Esophagus mucosa (tissue), 1 donor: ENCODE measurements at regions not wholly inside any gene's neighbourhood (a gene's known extent, or its start where the extent isn't known, plus 50 kb on each side); places are given as distances from the start of the nearest gene placed in this dataset.
"Not testable (repeated sequence)": the region's sequence is repeated elsewhere in the genome, so short reads cannot be mapped to it uniquely, and the experiment has no call there.

Experiments
- ATAC-seq: fragments of 200-7000 bp; cut with Tn5 transposase; one replicate; pipeline ENCODE4 v1.9.1; 2020
- donor health status: DM: yes; HTN: yes; CAD: no.

DNA sequence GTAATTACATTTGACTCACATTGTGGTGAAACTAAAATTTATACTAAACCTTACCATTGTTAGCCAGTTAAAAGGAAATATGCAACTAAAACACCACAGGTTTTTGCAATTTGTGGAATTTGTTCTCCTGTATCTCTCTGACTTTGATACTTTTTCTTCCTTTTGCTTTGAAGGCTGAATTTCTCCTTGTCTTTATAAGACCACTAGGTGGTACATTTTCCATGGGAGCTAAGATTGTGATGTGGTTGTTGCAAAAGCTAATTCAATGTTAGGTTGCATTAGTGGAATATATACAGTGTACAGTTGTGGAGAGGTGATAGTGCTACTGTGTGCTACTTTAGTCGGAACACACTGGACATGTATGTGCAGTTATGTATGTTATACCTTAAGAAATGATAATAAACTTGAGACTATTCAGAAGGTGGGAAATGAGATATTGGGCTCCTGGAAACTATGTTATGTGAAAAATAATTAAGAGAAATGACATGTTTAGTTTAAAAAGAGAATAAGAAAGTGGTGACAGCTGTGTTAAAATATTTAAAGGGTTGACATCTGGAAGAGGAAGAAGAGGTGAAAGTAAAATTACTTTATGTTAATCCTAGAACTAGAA lies 70.3 kb downstream of the ARL9 start:
- peak; percentile 47 for ATAC-seq

DNA sequence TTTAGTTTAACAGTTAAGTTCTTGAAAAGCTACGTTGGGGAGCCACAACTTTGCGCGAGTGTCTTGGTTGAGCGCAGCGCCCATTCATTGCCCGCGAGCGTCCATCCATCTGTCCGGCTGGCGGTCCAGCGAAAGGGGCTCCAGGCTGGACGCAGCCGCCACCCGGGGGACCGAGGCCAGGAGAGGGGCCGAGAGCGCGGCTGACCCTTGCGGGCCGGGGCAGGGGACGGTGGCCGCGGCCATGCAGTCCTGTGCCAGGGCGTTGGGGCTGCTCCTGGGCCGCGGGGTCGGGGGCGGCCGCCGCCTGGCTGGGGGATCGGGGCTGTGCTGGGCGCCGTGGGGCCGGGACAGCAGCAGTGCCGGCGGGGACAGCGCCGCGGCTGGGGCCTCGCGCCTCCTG lies 86.8 kb downstream of the ARL9 start:
- ATAC-seq, result not testable (repeated sequence)
